SH-SY5Y (cell line): ENCODE measurements at regions not wholly inside any gene's neighbourhood (a gene's known extent, or its start where the extent isn't known, plus 50 kb on each side); places are given as distances from the start of the nearest gene placed in this dataset.

Experiments
- GATA2 ChIP-seq: IDR thresholded peaks from 2 replicates; pipeline ENCODE4 v1.6.1; 2011; ENCODE audit warnings: mild to moderate bottlenecking, low read depth, low read length
- GATA3 ChIP-seq: IDR thresholded peaks from 2 replicates; pipeline ENCODE4 v1.6.1; 2011; ENCODE audit warnings: low read depth, mild to moderate bottlenecking, low read length, moderate library complexity

GRCh38 chr13:80744147-80744914, 403.4 kb upstream of the SPRY2 start:
- no peak for TF ChIP-seq GATA2
- TF ChIP-seq GATA3, result no peak
